Adrenal gland (tissue), 9 donors: ENCODE measurements at regions not wholly inside any gene's neighbourhood (a gene's known extent, or its start where the extent isn't known, plus 50 kb on each side); places are given as distances from the start of the nearest gene placed in this dataset.

Experiments used
- DNase-seq, 7 donors: peaks; one replicate each; pipeline ENCODE4 v3.0.0-alpha.2; 2019 to 2020
- H3K27ac ChIP-seq, 5 donors: fragments of 200-600 bp; sonication (generic) in 4 of 5; 1 replicate in 3 of 5; 2 replicates in 2 of 5; pipeline versions ENCODE4 v1.5.1 to v1.8.0; 2016 to 2020; ENCODE audit warnings: mild to moderate bottlenecking in 1 of 5
- H3K27me3 ChIP-seq: fragments of 200-600 bp; 2 replicates; pipeline ENCODE4 v1.8.0; 2021
- H3K36me3 ChIP-seq, 2 donors: fragments of 200-600 bp; replicated peaks in 1 of 2; 1 replicate in 1 of 2; 2 replicates in 1 of 2; pipeline versions ENCODE4 v1.5.1 to v1.8.0; 2018 to 2022
- H3K4me1 ChIP-seq, 2 donors: fragments of 200-600 bp; replicated peaks in 1 of 2; 1 replicate in 1 of 2; 2 replicates in 1 of 2; pipeline versions ENCODE4 v1.5.1 to v1.8.0; 2018 to 2021
- H3K4me3 ChIP-seq, 4 donors: fragments of 200-600 bp; sonication (generic) in 3 of 4; one replicate each; pipeline ENCODE4 v1.5.1; 2016 to 2018
- H3K9me3 ChIP-seq, 3 donors: fragments of 200-600 bp; sonication (generic) in 1 of 3; replicated peaks in 1 of 3; 1 replicate in 2 of 3; 2 replicates in 1 of 3; pipeline versions ENCODE4 v1.5.1 to v1.8.0; 2016 to 2021
- POLR2A ChIP-seq, 2 donors: fragments of 450-650 bp; IDR thresholded peaks; one replicate each; pipeline ENCODE4 v1.6.1; 2017; ENCODE audit warnings: antibody characterized with exemption in 2 of 2, mild to moderate bottlenecking in 2 of 2, moderate library complexity in 1 of 2
- WGBS, 4 donors: extraction: QIAGEN DNeasy Blood & Tissue Kit in 2 of 4; methylation state at CpG; one replicate each; pipeline versions ENCODE4 v1.1.5 to v1.1.7; 2013 to 2017; 5-methylcytosine and 5-hydroxymethylcytosine counted together
- intact Hi-C, 2 donors: fragments of 100-400 bp; cut with DNase I; formaldehyde crosslinking; loops; one replicate each; pipeline versions ENCODE4 v1.14.1 to v1.15.0; 2022 to 2023
- TF ChIP-seq, protein P1 (sequence below), 6 experiments: fragments of 450-650 bp in 4 of 6; fragments of 200-600 bp in 2 of 6; sonication (generic) in 1 of 6; IDR thresholded peaks; 1 replicate in 5 of 6; 2 replicates in 1 of 6; pipeline versions ENCODE4 v1.5.1 to v1.8.0; 2016 to 2021; ENCODE audit warnings: antibody characterized with exemption in 6 of 6, mild to moderate bottlenecking in 2 of 6, moderate library complexity in 1 of 6
- donor health status: healthy with polysubstance abuse.
- donor health status: Bipolar disorder and iron deficiency.
- donor health status: DM: yes; HTN: yes; CAD: no.
- donor health status: DM: no; HTN: no; CAD: no.
- donor health status: DM: no; HTN: no; CAD: no.

- no peaks in the 10 kb centered on the region for H3K27me3 ChIP-seq
- no peak for TF ChIP-seq POLR2A (IDR thresholded peaks at IDR 0.05)
- TF ChIP-seq, protein P1, sequence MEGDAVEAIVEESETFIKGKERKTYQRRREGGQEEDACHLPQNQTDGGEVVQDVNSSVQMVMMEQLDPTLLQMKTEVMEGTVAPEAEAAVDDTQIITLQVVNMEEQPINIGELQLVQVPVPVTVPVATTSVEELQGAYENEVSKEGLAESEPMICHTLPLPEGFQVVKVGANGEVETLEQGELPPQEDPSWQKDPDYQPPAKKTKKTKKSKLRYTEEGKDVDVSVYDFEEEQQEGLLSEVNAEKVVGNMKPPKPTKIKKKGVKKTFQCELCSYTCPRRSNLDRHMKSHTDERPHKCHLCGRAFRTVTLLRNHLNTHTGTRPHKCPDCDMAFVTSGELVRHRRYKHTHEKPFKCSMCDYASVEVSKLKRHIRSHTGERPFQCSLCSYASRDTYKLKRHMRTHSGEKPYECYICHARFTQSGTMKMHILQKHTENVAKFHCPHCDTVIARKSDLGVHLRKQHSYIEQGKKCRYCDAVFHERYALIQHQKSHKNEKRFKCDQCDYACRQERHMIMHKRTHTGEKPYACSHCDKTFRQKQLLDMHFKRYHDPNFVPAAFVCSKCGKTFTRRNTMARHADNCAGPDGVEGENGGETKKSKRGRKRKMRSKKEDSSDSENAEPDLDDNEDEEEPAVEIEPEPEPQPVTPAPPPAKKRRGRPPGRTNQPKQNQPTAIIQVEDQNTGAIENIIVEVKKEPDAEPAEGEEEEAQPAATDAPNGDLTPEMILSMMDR (IDR thresholded peaks at IDR 0.05) = no peak
- no peak for DNase-seq
- intact Hi-C loops = no loop called here
- 74 to 84% (median 80%) methylated on average over 3 of the region's 3 CpGs for WGBS, 4 donors
- no peak overlapping the region for H3K27ac ChIP-seq
- H3K4me1 ChIP-seq = no peaks in the 10 kb centered on the region
- H3K4me3 ChIP-seq = no peak overlapping the region
- no peaks in the 10 kb centered on the region for H3K36me3 ChIP-seq
- no peaks in the 10 kb centered on the region for H3K9me3 ChIP-seq
Measured at GRCh38 chr13:86878781-86879180, 792.4 kb upstream of the SLITRK5 start.

DNA sequence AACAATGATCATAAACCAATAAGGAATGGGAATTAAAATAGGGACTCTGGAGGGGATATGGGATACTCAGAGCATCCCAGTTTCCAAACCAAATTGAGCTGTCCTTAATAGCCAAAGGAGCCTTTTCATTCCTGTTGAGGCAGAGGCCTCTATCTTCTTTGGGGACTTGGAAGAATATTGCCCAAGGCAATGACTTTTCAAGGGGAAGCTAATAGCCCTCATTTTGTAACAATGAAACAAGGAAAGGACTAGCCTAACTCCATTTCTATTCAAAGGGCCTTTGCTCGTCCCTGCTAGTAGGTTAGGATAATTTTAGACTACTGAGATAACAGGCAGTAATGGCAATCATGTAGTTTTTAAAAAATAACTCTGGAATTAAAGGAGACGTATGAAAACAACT lies 789.8 kb upstream of the SLITRK5 start:
- H3K27ac ChIP-seq = no peak overlapping the region
- H3K27me3 ChIP-seq = no peaks in the 10 kb centered on the region
- no peak for DNase-seq
- H3K4me3 ChIP-seq = no peak overlapping the region
- intact Hi-C loops = no loop called here
- no peaks in the 10 kb centered on the region for H3K4me1 ChIP-seq
- 44 to 71% (median 62%) methylated on average over 2 of the region's 2 CpGs for WGBS, 4 donors
- TF ChIP-seq, protein P1 (IDR thresholded peaks at IDR 0.05) = no peak
- TF ChIP-seq POLR2A (IDR thresholded peaks at IDR 0.05) = no peak
- no peaks in the 10 kb centered on the region for H3K36me3 ChIP-seq
- H3K9me3 ChIP-seq = no peaks in the 10 kb centered on the region

- 65 to 83% (median 80%) methylated on average over 5 of the region's 5 CpGs for WGBS, 4 donors
- no peaks in the 10 kb centered on the region for H3K4me1 ChIP-seq
- H3K27me3 ChIP-seq = no peaks in the 10 kb centered on the region
- TF ChIP-seq, protein P1 (IDR thresholded peaks at IDR 0.05) = no peak
- no peak for TF ChIP-seq POLR2A (IDR thresholded peaks at IDR 0.05)
- H3K9me3 ChIP-seq = no peaks in the 10 kb centered on the region
- H3K36me3 ChIP-seq = no peaks in the 10 kb centered on the region
- no peak for DNase-seq
- intact Hi-C loops = no loop called here
- H3K27ac ChIP-seq = no peak overlapping the region
- H3K4me3 ChIP-seq = no peak overlapping the region
Measured at GRCh38 chr13:86882107-86882506, 789.1 kb upstream of the SLITRK5 start.

DNA sequence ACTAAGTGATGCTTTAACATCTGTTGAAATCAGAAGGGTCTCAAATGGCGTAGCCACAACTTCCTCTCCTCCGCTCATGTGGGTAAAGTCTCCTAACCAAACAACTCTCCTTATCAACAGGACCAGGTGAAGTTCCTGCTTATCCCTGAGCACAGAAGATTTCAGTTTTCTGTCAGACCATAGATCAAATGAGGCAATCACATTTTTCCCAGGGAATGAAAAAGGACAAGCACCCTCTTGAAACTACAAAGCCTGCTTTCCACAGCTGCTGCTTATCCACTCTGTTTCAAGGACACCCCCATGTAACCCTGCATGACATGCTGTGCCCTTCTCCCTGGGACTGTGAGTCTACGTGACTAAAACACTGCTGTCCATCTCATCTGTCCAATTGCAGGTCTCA lies 788.3 kb upstream of the SLITRK5 start:
- H3K27me3 ChIP-seq = no peaks in the 10 kb centered on the region

More for the DNA sequence above, 788.3 kb upstream of the SLITRK5 start:
- H3K9me3 ChIP-seq = no peaks in the 10 kb centered on the region
- intact Hi-C loops = no loop called here
- WGBS, 4 donors = 50 to 73% (median 62%) methylated on average over 3 of the region's 3 CpGs
- H3K4me1 ChIP-seq = no peaks in the 10 kb centered on the region
- DNase-seq = no peak
- no peak overlapping the region for H3K4me3 ChIP-seq
- no peaks in the 10 kb centered on the region for H3K36me3 ChIP-seq
- H3K27ac ChIP-seq = no peak overlapping the region
- TF ChIP-seq, protein P1 (IDR thresholded peaks at IDR 0.05) = no peak
- TF ChIP-seq POLR2A (IDR thresholded peaks at IDR 0.05) = no peak
